Hematopoietic multipotent progenitor cell treated with erythropoietin and hydrocortisone succinate and interleukin-3 and kit ligand, for 8 days (in vitro differentiated cells): ENCODE measurements at regions not wholly inside any gene's neighbourhood (a gene's known extent, or its start where the extent isn't known, plus 50 kb on each side); places are given as distances from the start of the nearest gene placed in this dataset.
"Not testable (repeated sequence)": the region's sequence is repeated elsewhere in the genome, so short reads cannot be mapped to it uniquely, and the experiment has no call there.

ENCODE experiments used
- DNase-seq: peaks from one replicate; pipeline ENCODE4 v3.0.0-alpha.2; 2015

DNA sequence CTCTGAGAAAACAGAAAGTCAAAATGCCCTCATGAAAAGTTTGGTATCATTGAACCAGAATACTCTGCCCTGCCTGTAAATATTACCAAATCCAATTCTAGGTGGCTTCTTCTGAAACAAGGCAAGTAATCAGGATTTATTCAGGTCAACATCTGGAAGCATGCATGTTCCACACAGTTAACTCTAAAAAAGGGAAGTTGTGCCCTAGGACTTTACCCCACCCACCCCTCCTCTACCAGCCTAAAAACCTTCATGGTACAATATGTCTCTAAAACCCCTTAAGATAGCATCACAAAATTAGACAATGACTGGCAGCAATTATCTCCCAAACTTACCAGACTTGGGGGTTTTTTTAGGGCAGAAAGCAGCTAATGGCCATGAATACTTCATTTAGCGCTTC, 414.8 kb upstream of the SLC30A5 start:
- DNase-seq = peak; percentile 9

DNA sequence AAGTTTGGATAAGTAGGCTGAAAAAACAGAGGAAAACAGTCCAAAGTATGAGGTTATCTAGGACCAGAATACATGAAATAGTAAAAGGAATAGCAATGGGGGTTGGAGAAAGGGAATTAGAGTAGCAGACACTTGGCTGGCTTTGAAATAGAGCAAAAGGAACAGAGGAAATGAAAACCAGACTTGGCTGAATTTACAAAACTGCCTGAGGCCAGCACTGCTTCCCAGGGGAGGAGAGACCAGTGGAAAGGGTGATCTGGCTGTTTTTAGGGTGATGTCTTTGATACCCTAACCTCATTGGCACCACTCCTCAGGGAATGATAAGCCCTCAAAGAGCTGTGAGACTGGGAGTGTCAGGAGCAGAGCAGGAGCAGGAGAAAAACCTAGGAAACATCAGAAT, 413.4 kb upstream of the SLC30A5 start:
- DNase-seq = no peak

DNA sequence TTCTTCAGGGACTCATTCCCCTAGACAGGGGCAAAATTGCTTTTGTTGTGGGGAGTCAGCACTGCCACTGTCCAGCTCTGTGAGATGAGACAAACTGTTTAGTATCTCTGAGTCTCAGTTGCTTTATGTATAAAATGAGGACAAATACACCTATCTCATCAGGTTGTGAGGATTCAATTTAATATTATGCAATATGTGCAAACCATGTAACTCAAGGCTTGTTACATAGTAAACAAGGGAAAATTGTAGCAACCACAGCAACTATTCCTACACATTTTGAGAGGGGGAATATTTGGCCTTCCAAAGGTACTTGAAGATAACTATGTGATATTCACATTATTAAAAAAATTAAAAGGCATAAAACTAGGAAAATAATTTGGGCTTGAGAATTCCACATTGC, 411.9 kb upstream of the SLC30A5 start:
- DNase-seq = no peak

DNA sequence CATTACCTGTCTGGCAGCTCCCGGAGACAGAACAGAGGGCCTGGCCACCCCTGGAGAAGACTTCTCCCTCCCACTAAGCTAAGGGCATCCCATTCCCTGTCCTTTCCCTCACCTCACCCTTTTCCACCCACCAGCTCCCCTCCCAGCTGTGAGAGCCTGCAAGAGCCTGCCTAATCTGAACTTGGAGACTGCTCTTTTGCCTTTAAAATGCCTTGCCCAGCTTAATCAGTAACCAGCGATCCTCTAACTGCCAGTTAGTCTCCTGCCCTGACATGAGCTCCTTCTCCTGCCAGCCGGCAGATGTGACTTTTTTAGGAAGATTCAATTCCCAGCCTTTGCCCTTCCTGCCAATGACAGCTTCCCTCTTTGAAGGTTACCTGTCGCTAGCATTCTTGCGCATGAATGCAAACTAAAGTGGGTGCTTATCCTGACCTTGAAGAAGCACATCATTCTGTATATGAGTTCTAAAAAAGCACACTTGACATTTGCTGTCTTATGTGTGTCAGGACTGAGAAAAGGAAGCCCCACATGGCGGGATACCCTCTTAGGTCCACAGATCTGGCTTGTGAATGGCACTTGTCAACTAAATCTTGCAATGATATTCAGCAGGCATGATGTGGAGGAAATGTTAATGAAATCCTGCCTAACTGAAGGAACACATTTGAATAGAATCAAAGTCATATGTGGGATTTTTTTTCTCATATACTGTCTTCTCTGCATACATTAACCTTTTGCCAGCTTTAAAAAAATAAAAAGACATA, 411.2 kb upstream of the SLC30A5 start:
- DNase-seq = no peak

DNA sequence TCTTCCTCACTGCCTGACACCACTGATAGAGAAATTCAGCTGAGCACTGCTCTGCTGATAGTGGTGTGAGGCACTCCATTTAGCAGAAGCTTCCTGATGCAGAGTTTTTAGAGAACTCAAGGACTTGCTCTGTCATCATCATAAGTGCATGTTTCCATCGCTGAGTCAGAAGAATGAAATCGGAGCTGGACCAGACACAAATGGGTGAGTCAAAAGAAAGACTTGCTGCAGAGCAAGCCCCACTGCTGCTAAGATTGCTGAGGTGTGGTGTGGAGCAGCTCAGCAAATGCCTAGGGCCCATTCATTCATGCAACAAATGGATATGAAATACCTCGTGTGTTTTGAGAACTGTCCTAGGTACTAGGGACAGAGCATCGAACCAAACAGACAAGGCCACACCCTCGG, 410.2 kb upstream of the SLC30A5 start:
- no peak for DNase-seq

DNA sequence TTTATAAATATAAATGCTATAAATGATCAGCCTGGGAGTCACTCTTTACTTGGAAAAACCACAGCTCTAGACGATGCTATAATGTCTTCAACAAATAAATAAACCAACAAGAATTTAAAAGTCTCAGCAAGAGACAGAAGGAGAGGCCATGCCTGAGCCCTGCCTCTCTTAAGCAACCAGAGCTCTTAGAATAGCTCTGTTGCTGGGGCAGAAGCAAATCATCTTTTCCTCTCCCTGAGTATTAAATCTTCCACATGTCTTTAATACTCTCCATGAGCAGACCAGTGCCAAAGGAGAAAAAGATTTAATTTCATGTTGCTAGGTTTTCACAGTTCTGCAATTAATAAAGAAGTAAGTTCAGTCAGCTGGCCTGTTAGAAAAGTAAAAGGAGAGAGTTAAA, 408.0 kb upstream of the SLC30A5 start:
- DNase-seq = no peak

DNA sequence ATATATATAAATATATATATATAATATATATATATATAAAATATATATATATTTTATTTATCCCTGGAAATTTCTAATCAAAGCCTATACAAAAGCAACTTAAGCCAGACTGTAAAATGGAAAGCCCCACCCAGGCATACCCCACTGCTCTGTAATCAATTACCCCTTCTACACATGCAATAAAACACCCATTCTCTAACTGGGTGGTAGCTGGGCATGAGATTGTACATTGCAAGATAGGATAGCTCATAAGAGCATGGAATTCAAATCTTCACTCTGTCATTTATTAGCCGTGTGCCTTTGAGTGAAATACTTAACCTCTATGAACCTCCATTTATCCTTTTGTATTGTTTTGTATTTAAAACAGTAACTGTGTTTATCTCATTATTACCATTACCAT, 405.3 kb upstream of the SLC30A5 start:
- no peak for DNase-seq

DNA sequence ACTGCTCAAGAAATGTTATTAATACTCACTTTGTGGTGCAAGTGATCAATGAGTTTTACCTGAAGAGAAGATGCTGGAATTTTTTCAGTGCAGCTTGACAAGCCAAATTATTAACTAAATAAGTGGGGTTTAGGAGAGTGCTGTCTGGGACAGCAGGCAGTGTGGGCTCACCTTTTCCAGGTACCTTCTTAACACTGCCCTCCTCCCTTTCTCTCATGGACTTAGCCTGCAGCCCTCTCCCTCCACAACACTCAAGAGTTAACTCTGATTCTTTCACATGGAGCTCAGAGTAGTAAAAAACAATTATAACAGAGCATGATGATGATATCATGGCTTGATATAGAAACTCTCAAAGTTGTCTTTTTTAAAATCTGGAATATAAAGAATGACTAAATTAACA, 404.8 kb upstream of the SLC30A5 start:
- DNase-seq = no peak

DNA sequence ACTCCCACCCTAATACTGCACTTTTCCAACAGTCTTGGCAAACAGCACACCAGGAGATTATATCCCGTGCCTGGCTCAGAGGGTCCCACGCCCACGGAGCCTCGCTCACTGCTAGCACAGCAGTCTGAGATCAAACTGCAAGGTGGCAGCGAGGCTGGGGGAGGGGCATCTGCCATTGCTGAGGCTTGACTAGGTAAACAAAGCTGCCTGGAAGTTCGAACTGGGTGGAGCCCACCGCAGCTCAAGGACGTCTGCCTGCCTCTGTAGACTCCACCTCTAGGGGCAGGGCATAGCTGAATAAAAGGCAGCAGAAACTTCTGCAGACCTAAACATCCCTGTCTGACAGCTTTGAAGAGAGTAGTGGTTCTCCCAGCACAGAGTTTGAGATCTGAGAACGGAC, 401.9 kb upstream of the SLC30A5 start:
- DNase-seq = not testable (repeated sequence)

DNA sequence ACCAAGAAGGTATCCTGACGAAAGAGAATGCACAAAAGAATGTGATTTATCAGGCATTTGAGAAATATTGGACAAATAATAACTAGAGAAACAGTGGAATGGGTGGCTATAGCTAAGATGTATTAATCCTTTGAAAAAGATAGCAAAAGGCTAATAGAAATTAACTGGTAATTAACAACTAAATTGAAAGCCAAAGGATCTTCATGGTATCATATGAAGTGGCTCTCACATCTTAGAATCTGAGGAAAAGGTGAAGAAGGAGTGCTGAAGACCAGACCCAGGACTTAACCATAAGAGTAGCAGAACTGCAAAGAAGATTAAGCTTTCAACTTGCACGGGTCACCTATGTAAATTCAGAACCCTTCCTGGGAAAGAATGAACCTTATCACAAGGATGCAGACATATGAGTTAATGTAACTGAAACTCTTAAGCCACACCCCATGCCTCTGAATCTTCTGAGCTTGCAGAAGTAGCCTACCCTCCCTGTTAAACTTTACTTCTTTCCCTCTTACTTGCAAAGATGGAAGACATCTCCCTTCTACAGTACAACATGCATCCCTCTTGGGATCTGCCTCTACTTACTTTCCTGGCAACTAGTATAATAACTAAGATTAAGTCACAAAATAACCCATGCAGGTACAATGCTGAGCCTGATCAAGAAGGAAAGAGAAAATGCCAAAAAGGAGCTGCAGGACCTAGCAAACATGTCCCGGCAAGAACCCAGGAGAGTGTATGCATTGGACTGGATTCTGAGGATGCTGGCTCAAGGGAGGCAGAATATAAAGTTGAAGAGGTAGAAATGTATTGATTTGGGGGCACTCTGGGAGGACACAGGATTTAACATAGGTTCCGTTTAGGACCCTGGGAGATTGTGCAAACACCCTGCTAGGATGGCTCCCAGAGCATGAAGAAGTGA, 395.5 kb upstream of the SLC30A5 start:
- peak; percentile 93 for DNase-seq

DNA sequence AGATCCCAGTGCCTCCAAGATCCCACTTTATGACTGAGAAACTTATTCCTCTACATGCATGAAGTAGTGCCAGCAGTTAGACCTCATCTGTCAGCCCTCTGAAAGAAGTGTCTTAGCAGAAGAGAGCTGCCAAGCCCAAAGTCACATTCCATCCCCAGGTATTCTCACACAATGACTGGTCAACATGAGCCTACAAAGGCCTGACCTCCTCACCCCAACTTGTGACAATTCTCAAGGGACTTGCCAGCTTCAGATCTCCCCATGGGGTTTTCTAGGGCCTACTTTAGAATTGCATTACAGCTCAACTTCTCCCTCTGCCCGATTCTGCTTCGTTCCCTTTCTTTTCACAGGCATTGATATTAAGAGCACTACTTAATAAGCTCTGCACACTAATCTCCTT, 393.8 kb upstream of the SLC30A5 start:
- no peak for DNase-seq

DNA sequence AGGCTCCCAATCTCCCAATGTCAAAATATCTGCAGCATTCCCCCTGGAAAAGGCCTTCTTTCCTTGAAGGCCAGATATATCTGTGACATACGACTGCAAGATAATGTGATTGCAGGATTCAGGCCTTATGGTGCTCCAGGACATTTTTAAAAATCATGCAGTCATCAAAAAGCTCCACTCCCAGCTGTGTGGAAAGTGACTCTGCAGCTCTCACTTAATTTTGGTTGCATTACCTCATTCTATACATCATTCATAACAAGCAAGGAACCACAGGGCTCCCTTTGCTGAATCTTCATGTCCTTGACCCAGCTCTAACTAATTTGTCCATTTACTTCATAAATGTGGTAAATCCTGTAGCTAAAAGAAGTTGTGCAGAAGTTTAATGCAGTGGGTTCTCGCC, 386.2 kb upstream of the SLC30A5 start:
- no peak for DNase-seq

DNA sequence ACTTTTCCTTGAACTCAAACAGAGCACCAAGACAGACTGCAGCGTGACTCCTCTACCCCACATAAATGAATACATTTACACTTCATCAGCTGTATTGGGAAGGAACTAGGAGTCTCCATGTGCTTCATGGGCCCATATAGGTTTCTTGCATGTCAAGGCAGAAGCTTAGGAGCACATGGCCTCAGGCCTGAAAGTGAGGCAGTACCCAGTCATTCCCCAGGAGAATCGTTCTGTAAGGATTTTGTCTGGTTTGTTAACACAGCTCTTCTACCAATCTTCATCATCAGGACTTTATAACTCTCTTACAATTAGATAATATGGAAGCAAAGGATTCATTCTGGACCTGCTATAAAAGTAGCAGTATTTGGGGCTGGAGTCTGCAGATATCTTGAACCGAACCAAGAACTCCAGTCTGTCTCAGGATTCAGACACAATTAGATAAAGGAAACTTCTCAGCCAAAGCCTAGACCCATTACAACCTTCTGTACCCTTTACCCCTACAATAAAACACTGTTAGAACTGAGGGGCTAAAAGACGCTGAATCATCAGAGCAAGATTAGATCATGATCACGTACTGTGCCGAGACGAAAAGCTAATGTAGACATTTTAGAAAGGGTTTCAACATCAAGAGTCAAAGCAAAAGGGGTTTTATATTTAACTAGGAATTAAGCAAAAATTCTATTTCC, 385.5 kb upstream of the SLC30A5 start:
- DNase-seq = no peak

DNA sequence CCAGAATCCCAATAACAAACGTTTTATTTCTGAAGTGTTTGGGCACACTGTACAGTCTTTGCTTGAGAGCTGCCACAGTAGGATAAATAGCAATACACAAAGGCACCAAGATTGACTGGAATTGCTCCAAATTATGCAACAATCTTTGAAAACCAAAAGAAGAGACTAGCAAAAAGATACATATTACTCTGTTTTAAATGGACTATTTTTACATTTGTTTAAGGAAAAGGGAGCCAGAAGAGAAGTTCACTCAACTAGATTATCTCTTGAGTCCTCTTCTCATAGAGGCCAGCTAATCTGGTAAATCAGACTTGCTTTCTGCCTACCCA, 385.0 kb upstream of the SLC30A5 start:
- no peak for DNase-seq

DNA sequence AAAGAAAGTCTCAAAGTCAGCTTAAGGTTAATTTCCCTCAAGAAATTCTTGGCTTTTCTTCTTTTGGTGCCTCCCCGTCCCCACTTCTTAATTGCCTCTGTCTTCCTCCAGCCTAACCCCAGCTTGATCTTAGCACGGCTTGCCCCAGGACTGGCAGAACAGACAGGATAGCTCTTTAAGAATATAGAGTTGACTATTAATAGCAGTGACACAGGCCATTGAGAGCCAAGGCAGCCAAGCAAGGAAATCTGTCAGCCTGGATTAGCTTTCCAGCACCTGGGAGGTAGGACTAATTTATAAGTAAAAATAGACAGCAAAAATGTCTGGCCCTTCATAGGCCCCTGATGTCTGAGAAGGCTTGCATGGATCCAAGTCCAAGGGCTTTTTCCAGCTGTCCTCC, 384.6 kb upstream of the SLC30A5 start:
- no peak for DNase-seq

DNA sequence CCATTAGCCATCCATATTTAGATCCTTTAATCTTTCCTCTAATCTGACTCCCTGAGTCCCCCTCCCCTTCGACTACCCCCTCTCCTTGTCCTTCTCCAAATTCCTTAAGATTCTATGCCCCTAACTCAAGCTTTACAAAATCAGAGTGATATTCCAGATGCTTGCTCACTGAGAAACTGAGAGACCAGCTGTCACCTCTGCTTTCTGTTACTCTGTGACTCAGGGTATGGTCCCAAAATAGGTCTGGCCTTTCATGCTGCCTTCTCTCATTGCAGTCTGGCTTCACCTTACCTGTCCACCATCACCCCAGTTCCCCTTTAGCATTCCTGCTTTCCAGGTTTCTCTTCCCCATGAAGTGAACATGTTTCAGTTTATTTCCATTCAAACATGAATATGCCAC, 383.3 kb upstream of the SLC30A5 start:
- DNase-seq = no peak

DNA sequence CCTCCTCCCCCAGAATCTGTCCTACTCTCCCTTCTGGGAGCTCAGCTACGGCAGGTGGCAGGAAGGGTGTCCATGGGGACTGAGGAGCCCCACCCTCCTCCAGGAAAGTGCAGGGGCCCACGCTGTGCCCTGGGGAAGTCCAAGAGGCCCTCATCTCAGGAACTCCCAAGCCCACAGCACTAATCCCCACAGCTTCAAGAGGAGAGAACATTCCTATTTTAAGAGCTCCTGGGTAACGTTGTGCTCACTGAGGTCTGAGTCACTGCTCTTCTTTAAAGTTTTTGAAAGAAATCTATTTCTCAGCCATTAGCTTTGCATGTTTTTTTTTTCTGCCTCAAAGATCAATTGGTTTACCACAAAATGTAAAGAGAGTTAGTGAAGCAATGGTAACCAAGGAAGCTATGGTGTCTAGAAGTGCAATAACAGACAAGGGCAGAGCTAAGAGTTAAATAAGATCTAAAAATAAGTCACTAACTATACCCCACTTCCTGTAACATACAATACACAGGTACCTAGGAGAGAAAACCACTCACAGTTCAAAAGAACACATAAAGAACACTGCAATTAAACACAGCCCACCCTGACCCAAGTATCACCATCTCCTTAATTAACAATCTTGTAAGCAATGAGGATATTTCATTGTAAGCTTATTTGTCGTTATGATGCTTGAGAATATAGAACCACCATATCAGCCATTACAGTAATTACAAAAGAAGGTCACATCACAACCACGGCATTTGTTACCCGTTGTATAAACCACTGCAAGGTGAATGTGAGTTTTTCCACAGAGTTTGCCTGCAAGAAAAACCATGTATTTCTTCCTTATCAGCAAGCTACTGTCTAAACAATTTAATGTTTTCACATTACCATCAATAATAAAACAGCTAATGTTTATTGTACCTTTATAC, 382.3 kb upstream of the SLC30A5 start:
- no peak for DNase-seq

DNA sequence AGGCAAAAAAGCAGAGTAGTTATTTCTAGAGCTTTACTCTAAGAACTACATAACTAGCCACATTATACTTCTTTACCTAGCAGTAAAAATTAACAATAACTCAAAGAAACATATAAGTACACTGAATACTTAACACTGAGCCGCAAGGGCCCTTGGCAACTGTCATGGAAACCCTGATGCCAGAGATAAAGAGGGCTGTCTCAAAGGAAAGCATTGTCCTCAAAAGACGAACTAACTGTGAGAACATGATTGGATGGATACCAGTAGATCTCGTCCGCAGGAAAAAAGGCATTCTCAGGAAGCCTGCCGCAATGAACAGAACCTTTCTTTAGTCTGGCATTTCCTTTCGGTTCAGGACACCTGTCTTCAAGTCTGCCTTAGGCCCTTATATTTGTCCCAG, 379.0 kb upstream of the SLC30A5 start:
- DNase-seq = no peak

DNA sequence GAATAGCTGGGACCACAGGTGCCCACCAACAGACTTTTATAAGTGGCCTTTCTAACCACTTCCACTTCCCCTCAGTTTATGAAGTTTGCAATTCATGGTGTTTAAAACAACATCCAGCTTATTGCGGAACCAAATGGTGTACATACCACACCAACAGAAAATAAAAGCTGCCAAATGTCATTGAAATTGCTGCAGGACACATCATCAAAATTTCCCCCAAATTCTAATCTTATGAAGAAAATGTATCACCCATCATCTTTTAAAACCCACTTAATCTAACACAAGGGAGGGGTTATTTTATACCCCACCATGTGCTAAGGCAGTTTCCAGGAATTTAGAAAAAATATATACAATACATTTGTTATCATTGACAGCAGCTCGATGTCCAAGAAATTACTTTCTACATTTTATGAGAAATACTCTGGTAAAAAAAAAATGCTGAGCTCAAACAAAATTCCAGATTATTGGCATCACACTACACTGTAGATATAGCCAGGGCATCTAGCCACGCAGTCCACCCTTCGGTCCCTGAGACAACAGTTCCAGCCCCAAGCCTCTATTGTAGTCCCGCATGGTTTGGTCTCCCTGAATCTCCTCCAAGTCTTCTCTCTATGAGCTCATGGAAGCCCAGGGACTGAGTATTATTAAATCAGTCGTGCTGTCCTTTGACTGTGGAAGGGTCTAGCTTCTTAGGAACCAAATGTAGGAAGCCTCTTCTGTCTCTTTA, 372.8 kb upstream of the SLC30A5 start:
- no peak for DNase-seq

DNA sequence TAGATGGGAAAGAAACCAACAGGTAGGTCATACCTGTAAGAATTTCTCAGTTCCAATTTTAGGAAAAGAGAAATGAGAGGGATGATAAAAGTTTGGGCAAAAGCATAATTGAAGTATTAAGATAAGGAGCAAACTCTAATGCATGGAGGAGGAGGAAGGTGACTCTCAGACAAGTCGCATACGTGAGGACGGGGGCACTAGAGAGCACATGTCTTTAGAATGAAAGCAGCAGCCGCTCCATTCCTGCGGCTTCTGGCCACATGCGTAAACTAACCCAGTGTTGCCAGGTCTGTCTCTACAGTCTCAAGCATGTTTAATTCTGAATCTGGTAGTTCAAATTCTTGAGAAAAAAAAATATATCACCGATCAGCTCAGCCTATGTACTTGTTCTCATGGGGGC, 371.5 kb upstream of the SLC30A5 start:
- no peak for DNase-seq

DNA sequence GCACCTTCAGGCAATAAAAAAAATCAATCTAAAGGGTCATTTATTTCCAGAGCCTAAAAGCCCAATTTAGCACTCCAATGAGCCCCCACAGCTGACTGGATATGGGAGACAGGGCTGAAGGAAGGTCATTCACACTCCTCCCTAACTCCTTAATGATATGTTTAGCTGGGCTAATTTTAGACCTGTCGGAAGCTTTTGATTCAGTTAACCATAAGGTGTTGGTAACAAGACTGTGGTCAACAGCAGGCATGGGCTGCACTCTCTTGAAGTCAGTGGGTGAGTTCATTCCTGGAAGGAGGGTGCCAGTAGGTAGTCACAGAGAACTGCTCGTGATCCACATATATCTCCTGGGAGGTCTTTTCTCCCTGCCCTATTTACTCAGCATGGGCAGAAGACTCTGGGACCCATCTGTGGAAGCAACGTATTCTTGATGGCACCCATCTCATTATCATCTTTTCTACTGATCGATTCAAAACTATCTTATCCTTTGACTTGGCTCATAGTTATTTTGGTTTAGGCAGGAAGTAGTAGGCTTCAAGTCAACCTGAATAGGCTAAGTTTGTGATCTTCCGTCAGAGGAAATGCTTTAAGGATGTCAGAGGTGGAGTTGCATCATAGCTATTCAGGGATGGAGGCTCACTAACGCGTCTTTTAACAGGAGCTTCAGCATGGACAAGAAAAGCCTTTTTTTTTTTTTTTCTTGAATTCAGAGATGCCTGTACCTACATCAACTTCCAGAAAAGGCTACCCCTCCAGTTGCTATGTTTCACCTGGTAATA, 367.7 kb upstream of the SLC30A5 start:
- no peak for DNase-seq
